IPS-15b (cell line): ENCODE measurements at regions not wholly inside any gene's neighbourhood (a gene's known extent, or its start where the extent isn't known, plus 50 kb on each side); places are given as distances from the start of the nearest gene placed in this dataset.

Experiments used
- H3K27me3 ChIP-seq: one replicate; pipeline ENCODE4 v1.6.1; 2013; ENCODE audit warnings: low read length; ENCODE audit not compliant: control insufficient read depth, insufficient read depth
- H3K36me3 ChIP-seq: one replicate; pipeline ENCODE4 v1.6.1; 2013; ENCODE audit warnings: low read length; ENCODE audit not compliant: control insufficient read depth, insufficient read depth
- H3K4me1 ChIP-seq: one replicate; pipeline ENCODE4 v1.6.1; 2013; ENCODE audit warnings: mild to moderate bottlenecking, low read length; ENCODE audit not compliant: control insufficient read depth, insufficient read depth
- H3K4me3 ChIP-seq: one replicate; pipeline ENCODE4 v1.5.1; 2013; ENCODE audit warnings: low read depth, low read length
- H3K9ac ChIP-seq: one replicate; pipeline ENCODE4 v1.6.1; 2013; ENCODE audit warnings: low read depth, mild to moderate bottlenecking, low read length
- H3K9me3 ChIP-seq: one replicate; pipeline ENCODE4 v1.6.1; 2013; ENCODE audit warnings: mild to moderate bottlenecking, low read length; ENCODE audit not compliant: control insufficient read depth, insufficient read depth

DNA sequence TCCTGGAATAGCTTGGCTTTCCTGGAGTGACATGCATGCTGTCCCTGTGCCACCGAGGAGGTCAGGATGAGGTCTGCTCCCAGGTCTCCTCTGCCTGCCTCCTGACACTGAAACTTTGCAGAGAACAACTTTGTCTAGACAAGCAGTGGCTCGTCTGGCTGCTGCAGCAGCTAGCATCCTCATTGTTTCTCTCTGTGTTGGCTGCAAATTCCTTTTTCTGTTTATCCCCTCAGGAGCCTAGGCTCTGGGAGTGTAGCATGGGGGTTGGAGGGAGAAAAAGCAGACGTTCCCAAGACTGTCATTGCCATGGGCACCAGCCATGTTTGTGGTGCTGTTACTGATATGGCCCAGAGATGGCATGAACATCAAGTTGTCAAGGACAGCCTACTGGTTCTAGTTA, 208.7 kb upstream of the LRIG1 start:
- Histone ChIP-seq H3K4me1 (peaks cover 6% of the 10 kb centered on the region), H3K9me3 (no peaks in the 10 kb centered on the region), H3K36me3 (no peaks in the 10 kb centered on the region), H3K4me3 (no peak overlapping the region), H3K9ac (no peak overlapping the region), H3K27me3 (no peaks in the 10 kb centered on the region)

DNA sequence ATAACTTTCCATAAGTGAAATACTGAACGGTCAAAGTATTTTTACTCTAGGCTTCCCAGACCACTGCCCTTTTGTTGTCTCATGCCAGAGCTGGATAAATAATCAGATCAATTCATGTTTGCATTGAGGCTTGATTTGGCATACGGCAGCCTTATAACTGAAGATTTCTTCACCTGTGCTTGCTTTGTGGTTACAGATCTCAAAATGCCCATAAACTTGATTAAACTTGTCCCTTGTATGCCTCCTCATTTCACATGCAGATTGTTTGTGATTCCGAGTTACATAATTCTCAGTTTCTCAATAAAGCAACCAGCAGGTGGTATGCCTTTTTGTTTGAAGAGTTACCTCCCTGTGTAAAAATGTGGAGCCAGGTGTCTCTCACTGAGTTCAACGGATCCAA, 211.4 kb upstream of the LRIG1 start:
- no peak overlapping the region for H3K9ac ChIP-seq
- H3K27me3 ChIP-seq = no peaks in the 10 kb centered on the region
- no peak overlapping the region for H3K4me3 ChIP-seq
- no peaks in the 10 kb centered on the region for H3K9me3 ChIP-seq
- peaks cover 6% of the 10 kb centered on the region for H3K4me1 ChIP-seq
- H3K36me3 ChIP-seq = no peaks in the 10 kb centered on the region

DNA sequence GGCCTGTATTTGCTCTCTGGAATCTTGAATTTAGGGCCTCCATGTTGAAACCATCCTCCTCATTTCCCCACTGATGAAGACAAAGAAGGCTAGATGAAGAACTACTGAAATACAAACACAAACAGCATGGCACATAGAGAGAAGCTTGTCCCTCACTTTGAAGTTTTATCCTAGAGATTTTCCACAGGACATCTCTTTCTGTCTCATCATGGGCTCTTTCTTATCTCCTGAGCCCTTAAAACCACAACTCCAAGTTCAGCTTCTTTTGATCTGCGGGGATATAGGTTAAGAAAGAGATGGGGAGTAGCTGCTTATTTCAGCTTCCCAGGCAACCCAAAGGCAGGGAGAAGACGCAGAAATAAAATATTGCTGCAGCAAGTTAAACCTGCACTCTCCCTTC, 213.1 kb upstream of the LRIG1 start:
- no peak overlapping the region for H3K9ac ChIP-seq
- no peaks in the 10 kb centered on the region for H3K9me3 ChIP-seq
- H3K4me3 ChIP-seq = no peak overlapping the region
- peaks cover 6% of the 10 kb centered on the region for H3K4me1 ChIP-seq
- no peaks in the 10 kb centered on the region for H3K36me3 ChIP-seq
- no peaks in the 10 kb centered on the region for H3K27me3 ChIP-seq

- Histone ChIP-seq H3K4me3 (no peak overlapping the region), H3K9ac (no peak overlapping the region), H3K4me1 (peaks cover 6% of the 10 kb centered on the region), H3K36me3 (no peaks in the 10 kb centered on the region), H3K9me3 (no peaks in the 10 kb centered on the region), H3K27me3 (no peaks in the 10 kb centered on the region)
Observed at GRCh38 chr3:66715806-66716205, 215.0 kb upstream of the LRIG1 start.

DNA sequence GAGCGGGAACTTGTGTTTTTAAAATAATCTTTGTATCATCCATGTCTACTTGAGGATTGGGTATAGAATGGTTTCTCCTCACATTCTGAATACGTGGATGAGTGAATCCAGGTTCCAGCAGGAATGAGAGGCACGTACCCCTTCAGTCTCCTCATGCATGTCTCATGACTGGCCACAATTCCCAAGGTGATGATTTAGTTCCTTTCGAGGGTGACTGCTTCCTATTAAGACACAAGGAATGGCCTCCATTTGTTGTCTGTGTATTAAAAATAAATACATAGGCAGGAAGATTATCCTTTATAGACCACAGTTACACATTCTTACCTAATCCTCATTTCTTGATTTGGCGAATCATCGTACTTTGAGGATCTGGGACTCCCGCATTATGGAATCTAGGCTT, 217.0 kb upstream of the LRIG1 start:
- Histone ChIP-seq H3K36me3 (no peaks in the 10 kb centered on the region), H3K9me3 (no peaks in the 10 kb centered on the region), H3K9ac (no peak overlapping the region), H3K4me1 (peaks cover 2% of the 10 kb centered on the region), H3K27me3 (no peaks in the 10 kb centered on the region), H3K4me3 (no peak overlapping the region)

GRCh38 chr3:66719796-66720356, 219.1 kb upstream of the LRIG1 start:
- Histone ChIP-seq H3K27me3 (no peaks in the 10 kb centered on the region), H3K4me1 (no peaks in the 10 kb centered on the region), H3K36me3 (no peaks in the 10 kb centered on the region), H3K4me3 (no peak overlapping the region), H3K9me3 (no peaks in the 10 kb centered on the region), H3K9ac (no peak overlapping the region)

- H3K9ac ChIP-seq = no peak overlapping the region
Observed at GRCh38 chr3:66720508-66720907, 219.7 kb upstream of the LRIG1 start.

GRCh38 chr3:66722675-66723074, 221.9 kb upstream of the LRIG1 start:
- Histone ChIP-seq H3K9me3 (no peaks in the 10 kb centered on the region), H3K9ac (no peak overlapping the region), H3K4me1 (no peaks in the 10 kb centered on the region), H3K27me3 (no peaks in the 10 kb centered on the region), H3K4me3 (no peak overlapping the region), H3K36me3 (no peaks in the 10 kb centered on the region)

More at GRCh38 chr3:66720508-66720907, 219.7 kb upstream of the LRIG1 start:
- H3K9me3 ChIP-seq = no peaks in the 10 kb centered on the region
- H3K36me3 ChIP-seq = no peaks in the 10 kb centered on the region
- H3K4me1 ChIP-seq = no peaks in the 10 kb centered on the region
- no peaks in the 10 kb centered on the region for H3K27me3 ChIP-seq
- no peak overlapping the region for H3K4me3 ChIP-seq

- no peaks in the 10 kb centered on the region for H3K4me1 ChIP-seq
- H3K9ac ChIP-seq = no peak overlapping the region
- no peak overlapping the region for H3K4me3 ChIP-seq
- H3K36me3 ChIP-seq = no peaks in the 10 kb centered on the region
- no peaks in the 10 kb centered on the region for H3K27me3 ChIP-seq
- H3K9me3 ChIP-seq = no peaks in the 10 kb centered on the region
Observed at GRCh38 chr3:66723231-66723630, 222.4 kb upstream of the LRIG1 start.

GRCh38 chr3:66729687-66730393, 229.0 kb upstream of the LRIG1 start:
- Histone ChIP-seq H3K36me3 (no peaks in the 10 kb centered on the region), H3K4me3 (no peak overlapping the region), H3K9ac (no peak overlapping the region), H3K9me3 (no peaks in the 10 kb centered on the region), H3K27me3 (no peaks in the 10 kb centered on the region), H3K4me1 (no peaks in the 10 kb centered on the region)

- Histone ChIP-seq H3K36me3 (no peaks in the 10 kb centered on the region), H3K9ac (no peak overlapping the region), H3K4me3 (no peak overlapping the region), H3K9me3 (no peaks in the 10 kb centered on the region), H3K4me1 (no peaks in the 10 kb centered on the region), H3K27me3 (no peaks in the 10 kb centered on the region)
Observed at GRCh38 chr3:66738625-66739365, 238.0 kb upstream of the LRIG1 start.

DNA sequence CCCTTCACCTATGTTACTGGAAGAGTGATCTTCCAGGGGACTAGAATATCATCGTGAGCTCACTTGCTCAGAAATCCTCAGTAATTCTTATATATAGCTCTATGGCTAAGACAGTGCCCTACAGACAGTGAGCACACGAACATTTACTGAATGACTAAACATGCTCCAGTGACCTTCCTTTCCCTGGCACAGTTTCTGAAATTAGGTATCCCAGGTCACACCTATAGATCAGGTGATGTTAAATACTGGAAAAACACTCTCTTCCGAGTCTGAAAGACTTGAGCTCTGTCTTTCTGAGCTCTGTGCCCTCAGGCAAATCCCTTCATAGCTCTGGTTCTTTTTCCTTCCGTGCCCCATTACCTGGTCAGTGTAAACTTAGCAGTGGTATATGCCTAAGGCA, 239.4 kb upstream of the LRIG1 start:
- no peak overlapping the region for H3K9ac ChIP-seq
- no peak overlapping the region for H3K4me3 ChIP-seq
- no peaks in the 10 kb centered on the region for H3K36me3 ChIP-seq
- no peaks in the 10 kb centered on the region for H3K9me3 ChIP-seq
- H3K27me3 ChIP-seq = no peaks in the 10 kb centered on the region
- H3K4me1 ChIP-seq = no peaks in the 10 kb centered on the region
